GM12892 (cell line): ENCODE measurements at regions not wholly inside any gene's neighbourhood (a gene's known extent, or its start where the extent isn't known, plus 50 kb on each side); places are given as distances from the start of the nearest gene placed in this dataset.
"Not testable (repeated sequence)": the region's sequence is repeated elsewhere in the genome, so short reads cannot be mapped to it uniquely, and the experiment has no call there.

ENCODE experiments used
- DNase-seq: peaks from one replicate; pipeline ENCODE4 v3.0.0; 2011; ENCODE audit not compliant: insufficient read length
- FAIRE-seq: peaks from 2 replicates; lab custom pipeline; 2011; peaks lifted over from hg19 to GRCh38; lab: Jason Lieb, UNC
- POLR2A ChIP-seq: IDR thresholded peaks from 2 replicates; pipeline ENCODE4 v1.6.1; 2011; ENCODE audit warnings: low read depth, low read length, control low read depth
- POLR2AphosphoS5 ChIP-seq: IDR thresholded peaks from 2 replicates; pipeline ENCODE4 v1.6.1; 2011; ENCODE audit warnings: low read depth, low read length, control low read depth
- TAF1 ChIP-seq: IDR thresholded peaks from 2 replicates; pipeline ENCODE4 v1.6.1; 2011; ENCODE audit warnings: low read depth, mild to moderate bottlenecking, control low read depth, low read length, borderline replicate concordance

DNA sequence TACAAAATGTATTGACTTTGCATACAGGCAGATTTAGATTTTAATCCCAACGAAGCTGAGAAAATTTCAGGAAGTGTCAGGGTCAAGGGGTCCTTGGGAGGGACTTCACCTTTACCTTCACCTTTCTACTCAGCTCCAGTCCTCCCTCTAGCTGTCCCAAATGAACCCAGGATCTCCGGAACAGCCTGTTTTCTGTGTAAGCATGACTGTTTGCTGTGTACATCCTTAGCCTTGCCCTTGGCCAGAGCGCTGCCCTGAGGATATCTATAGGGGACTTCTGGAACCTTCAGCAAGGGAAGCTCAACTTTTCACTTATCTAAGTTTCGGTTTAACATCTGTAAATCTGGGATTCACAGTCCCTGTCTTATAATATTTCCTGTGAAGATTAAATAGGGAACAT, 246.8 kb upstream of the ST6GAL2 start:
- TF ChIP-seq POLR2AphosphoS5 (no peak), TAF1 (no peak), POLR2A (no peak)
- DNase-seq (no peak), FAIRE-seq (no peak)

DNA sequence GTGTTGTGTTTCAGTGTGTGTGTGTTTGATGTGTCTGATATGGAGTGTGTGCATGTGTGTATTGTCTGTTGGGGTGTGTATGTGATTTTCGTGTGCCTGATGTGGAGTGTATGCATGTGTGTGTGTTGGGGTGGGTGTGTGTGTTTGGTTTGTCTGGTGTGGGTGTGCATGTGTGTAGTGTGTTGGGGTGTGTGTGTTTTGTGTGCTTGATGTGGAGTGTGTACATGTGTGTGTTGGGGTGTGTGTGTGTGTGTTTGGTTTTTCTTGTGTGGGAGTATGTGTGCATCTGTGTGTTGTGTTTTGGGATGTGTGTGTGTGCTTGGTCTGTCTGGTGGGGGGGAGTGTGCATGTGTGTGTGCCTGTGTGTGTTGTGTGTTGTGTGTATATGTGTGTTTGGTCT, 247.4 kb upstream of the ST6GAL2 start:
- FAIRE-seq: peak; percentile 58
- no peak for TF ChIP-seq TAF1
- TF ChIP-seq POLR2AphosphoS5: no peak
- no peak for TF ChIP-seq POLR2A
- no peak for DNase-seq

DNA sequence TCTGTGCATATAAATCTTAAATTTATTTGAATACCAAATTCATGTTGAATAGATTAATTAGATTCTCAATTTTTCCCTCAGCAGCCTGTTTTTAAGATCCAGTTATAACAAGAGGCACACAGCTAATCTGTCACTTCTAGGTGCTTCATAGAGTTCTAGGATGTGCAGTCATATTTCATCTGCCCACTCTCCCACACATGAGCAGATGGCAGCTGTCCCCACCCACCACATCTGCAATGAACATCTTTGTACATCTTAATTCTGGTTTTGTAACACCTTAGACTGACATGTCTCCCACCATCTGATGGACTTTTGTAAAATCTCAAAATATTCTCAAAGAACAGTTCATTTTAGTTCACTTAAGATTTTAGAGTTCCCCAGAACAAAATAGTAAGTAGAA, 250.8 kb upstream of the ST6GAL2 start:
- no peak for FAIRE-seq
- TF ChIP-seq TAF1: no peak
- TF ChIP-seq POLR2AphosphoS5: no peak
- no peak for TF ChIP-seq POLR2A
- DNase-seq: no peak

DNA sequence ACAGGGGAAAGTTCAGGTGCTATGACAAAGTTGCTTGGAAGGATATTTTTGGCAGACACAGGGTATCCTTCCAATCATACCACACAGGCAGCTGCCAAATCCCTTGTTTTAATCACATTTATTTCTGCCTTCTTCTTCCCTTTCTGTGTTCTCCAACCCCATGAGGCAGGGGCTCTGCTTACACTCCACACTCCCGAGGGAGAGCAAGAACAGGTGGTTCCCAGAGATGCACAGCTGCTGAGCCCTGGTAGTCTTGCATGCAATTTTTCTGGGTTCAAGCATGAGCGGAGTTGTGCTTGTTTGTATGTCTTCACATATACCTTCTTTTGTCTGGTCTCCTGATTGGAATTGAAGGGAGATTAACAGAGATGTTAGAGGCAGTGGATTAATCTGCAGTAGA, 251.7 kb upstream of the ST6GAL2 start:
- TF ChIP-seq POLR2A: no peak
- TF ChIP-seq POLR2AphosphoS5: no peak
- TF ChIP-seq TAF1: no peak
- DNase-seq (no peak), FAIRE-seq (no peak)

DNA sequence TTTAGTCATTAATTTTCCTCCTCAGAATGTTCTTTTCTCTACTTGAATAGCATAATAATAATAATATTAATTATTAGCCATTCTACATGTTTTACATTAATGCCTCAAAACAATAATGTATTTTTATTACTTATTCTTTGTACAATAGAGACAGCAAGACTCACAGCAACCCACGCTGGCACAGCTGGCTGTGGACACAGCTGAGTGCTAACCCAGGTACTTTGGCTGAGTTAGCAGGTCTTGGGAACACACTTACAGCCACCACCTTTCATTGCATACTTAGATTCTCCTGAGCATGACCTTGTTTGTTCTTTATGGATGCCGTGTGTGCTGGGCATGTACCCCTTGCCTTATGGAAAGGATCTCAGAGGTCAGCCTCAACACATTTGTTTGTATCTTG, 260.2 kb upstream of the ST6GAL2 start:
- TF ChIP-seq POLR2AphosphoS5 (no peak), POLR2A (no peak), TAF1 (no peak)
- FAIRE-seq (no peak), DNase-seq (no peak)

DNA sequence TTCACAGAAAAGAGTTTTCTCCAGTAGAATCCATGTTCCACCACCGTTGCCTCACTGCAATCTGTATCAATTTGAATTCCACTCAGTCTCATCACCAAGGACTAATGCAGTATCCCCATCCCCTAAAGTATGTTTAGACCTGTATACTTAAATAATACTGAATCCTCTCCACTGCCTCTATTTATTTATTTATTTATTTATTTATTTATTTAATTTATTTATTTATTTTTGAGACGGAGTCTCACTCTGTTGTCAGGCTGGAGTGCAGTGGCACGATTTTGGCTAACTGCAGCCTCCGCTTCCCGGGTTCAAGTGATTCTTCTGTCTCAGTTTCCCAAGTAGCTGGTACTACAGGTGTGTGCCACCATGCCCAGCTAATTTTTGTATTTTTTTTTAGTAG, 260.7 kb upstream of the ST6GAL2 start:
- DNase-seq, FAIRE-seq: not testable (repeated sequence)

DNA sequence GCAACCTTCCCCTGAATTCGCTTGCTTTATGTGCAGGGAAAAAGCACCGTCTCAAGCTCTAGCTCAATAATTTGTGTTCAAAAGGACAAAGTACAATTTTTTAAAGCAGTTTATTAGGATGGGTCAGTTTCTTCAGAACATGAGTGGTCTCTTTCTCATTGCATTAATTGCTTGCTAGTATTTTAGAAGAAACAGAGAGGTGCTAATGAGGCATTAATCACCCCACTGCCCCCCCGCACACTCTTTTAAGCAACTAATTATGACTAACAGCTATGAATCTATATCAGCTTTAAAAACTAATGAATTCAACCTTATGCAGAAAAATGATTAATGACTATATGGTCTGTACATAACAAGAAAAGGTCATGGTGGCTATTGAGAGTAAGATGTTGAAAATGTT, 262.1 kb upstream of the ST6GAL2 start:
- no peak for DNase-seq
- FAIRE-seq: no peak
- TF ChIP-seq POLR2A (no peak), TAF1 (no peak), POLR2AphosphoS5 (no peak)

DNA sequence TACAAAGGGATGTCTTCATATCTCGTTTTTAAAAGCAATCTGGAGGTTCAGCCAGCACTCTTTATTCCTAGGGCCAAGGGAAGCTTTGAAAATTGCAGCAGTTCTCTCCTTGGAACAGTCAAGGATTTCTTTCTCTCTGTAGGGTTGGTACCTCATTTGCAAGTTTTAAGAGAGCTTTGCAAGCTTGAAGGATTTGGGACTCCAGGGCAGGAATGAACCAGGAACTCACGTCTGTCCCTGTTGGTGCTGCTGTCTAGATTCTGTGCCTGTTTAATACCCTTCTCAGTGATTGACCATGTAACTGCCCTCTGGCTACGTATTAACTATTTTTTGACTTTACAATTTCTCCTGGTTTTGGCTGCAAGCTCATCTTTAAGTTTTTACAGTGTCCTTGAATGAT, 262.5 kb upstream of the ST6GAL2 start:
- no peak for TF ChIP-seq POLR2AphosphoS5
- TF ChIP-seq POLR2A: no peak
- TF ChIP-seq TAF1: no peak
- DNase-seq: no peak
- FAIRE-seq: no peak

DNA sequence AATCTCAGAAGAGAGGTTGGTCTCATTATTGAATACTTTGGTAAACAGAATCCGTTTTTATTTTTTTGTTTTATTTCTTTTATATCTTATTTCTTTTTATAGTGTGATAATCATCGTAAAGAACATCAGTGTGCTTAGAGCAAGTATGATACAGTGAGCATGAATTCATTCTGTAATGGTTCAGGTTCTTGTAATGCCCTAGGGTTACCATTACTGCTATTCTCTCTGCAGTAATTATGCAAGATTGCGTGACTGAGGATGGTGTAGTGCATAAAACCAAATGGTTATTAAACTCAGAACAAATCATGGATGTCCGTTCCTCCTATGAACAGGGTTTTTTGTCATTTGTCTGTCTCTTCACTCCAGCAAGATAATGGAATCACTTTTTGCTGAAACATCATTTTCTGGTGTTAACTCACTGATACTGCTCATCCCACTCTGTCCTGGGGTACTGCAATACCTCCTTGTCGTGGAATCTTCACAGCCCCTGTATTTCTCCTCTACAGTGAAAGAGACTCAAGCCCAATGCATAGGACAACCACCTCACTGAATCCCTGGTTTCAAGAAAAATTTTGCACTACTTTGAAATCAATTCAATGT, 274.8 kb upstream of the ST6GAL2 start:
- DNase-seq (no peak), FAIRE-seq (no peak)
- TF ChIP-seq TAF1 (no peak), POLR2A (no peak), POLR2AphosphoS5 (no peak)

DNA sequence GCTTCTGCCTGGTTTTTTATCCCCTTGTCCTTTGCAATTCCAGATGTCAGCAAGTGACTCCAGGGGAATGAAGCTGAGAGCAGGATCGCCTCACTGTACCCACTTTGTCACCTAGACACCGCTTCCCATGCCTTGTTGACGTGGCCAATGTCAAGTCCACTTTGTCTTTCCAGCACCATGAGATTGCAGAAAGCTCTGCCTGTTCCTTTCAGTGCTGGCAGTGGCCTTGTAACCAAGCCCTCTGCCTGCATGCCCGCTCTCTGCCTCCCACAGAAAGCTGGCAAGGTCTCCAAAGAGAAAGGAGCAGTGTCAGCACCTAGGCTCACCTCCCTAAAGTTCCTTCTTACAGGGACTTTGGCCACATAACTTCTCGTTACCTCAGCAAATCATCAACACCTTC, 282.2 kb upstream of the ST6GAL2 start:
- TF ChIP-seq POLR2AphosphoS5: no peak
- no peak for TF ChIP-seq TAF1
- DNase-seq: no peak
- FAIRE-seq: no peak

DNA sequence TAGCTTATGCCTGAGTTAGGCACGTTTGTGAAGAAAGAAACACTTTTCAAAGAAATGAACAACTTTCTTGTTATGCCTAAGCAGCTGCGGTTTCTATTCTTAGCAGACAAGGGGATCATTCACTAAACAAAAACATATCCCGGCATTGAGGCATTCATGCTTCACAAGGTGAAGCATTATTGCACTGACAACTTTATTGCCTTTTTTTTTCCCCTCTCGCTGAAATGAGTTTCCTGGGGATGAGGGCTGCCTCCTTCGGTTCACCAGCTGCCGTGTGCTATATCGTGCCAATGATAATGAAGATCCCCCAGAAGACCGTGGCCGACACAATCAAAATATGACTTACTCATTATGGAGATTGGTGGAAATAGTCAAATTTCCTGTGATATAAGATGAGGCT, 288.2 kb upstream of the ST6GAL2 start:
- no peak for TF ChIP-seq POLR2AphosphoS5
- TF ChIP-seq TAF1: no peak
- no peak for TF ChIP-seq POLR2A
- DNase-seq (no peak), FAIRE-seq (no peak)

DNA sequence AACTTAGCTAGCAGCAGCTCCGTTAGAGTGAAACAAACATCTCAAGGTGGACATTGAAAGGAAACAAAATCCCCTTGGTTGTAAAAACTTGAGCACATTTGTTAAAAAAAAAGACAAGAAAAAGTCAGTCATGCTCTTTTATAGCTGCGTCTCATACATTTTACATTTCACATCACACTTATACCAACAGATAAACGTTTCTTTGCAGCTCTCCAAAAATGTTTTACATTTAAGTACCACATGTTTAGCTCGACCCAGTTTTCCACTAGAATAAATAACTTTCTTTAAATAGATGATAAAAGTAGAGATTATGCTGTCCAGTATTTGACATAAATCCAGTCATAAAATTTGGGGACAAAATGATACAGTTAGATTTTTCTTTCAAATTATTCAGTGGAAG, 297.0 kb upstream of the ST6GAL2 start:
- no peak for DNase-seq
- no peak for TF ChIP-seq POLR2AphosphoS5
- no peak for TF ChIP-seq POLR2A
- TF ChIP-seq TAF1: no peak
- FAIRE-seq: no peak

DNA sequence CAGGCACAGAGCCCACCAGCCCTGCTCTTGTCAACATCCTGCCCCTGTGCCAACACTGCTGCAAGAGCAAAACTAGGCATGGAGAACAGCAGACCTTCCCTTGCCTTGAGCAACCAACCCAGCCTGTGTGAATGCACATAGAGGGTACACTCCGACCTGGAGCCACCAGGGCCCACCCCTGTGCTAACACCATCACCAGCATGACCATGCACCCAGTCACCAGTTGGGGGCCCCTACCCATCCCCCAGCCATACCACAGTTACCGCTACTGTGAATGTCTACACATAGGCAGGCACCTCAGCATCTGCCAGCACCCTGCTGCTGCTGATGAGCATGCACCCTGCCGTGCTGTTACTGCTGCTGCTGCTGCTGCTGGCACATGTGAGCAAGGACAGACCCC, 301.9 kb upstream of the ST6GAL2 start:
- no peak for DNase-seq
- FAIRE-seq: no peak
- TF ChIP-seq TAF1 (no peak), POLR2A (no peak), POLR2AphosphoS5 (no peak)

DNA sequence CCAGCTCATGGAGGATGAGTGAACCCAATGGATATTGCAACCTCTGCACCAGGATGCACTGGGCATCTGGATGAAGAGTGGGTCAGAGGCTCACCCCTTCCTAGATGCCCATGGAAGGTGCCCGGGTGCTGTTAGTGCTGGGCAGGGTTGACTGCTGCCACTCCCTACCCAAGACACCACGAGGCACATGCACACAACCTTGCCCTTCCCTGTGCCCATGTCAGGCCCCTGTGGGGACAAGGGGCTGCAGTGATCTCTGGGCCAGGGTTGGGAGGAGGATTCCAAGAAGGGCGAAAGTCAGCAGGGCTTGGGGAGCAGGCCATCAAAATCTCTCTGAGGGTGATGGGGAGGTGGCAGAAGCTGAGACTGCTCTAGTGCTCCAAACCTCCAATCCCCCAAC, 309.7 kb upstream of the ST6GAL2 start:
- TF ChIP-seq POLR2AphosphoS5: no peak
- TF ChIP-seq TAF1: no peak
- no peak for TF ChIP-seq POLR2A
- FAIRE-seq (no peak), DNase-seq (no peak)
